Adrenal gland (tissue), 9 donors: ENCODE measurements at regions not wholly inside any gene's neighbourhood (a gene's known extent, or its start where the extent isn't known, plus 50 kb on each side); places are given as distances from the start of the nearest gene placed in this dataset.
"Not testable (repeated sequence)": the region's sequence is repeated elsewhere in the genome, so short reads cannot be mapped to it uniquely, and the experiment has no call there.

Experiments used
- DNase-seq, 7 donors: peaks; one replicate each; pipeline ENCODE4 v3.0.0-alpha.2; 2019 to 2020
- H3K27ac ChIP-seq, 5 donors: fragments of 200-600 bp; sonication (generic) in 4 of 5; 1 replicate in 3 of 5; 2 replicates in 2 of 5; pipeline versions ENCODE4 v1.5.1 to v1.8.0; 2016 to 2020; ENCODE audit warnings: mild to moderate bottlenecking in 1 of 5
- H3K27me3 ChIP-seq: fragments of 200-600 bp; 2 replicates; pipeline ENCODE4 v1.8.0; 2021
- H3K36me3 ChIP-seq, 2 donors: fragments of 200-600 bp; replicated peaks in 1 of 2; 1 replicate in 1 of 2; 2 replicates in 1 of 2; pipeline versions ENCODE4 v1.5.1 to v1.8.0; 2018 to 2022
- H3K4me1 ChIP-seq, 2 donors: fragments of 200-600 bp; replicated peaks in 1 of 2; 1 replicate in 1 of 2; 2 replicates in 1 of 2; pipeline versions ENCODE4 v1.5.1 to v1.8.0; 2018 to 2021
- H3K4me3 ChIP-seq, 4 donors: fragments of 200-600 bp; sonication (generic) in 3 of 4; one replicate each; pipeline ENCODE4 v1.5.1; 2016 to 2018
- H3K9me3 ChIP-seq, 3 donors: fragments of 200-600 bp; sonication (generic) in 1 of 3; replicated peaks in 1 of 3; 1 replicate in 2 of 3; 2 replicates in 1 of 3; pipeline versions ENCODE4 v1.5.1 to v1.8.0; 2016 to 2021
- POLR2A ChIP-seq, 2 donors: fragments of 450-650 bp; IDR thresholded peaks; one replicate each; pipeline ENCODE4 v1.6.1; 2017; ENCODE audit warnings: antibody characterized with exemption in 2 of 2, mild to moderate bottlenecking in 2 of 2, moderate library complexity in 1 of 2
- WGBS, 4 donors: extraction: QIAGEN DNeasy Blood & Tissue Kit in 2 of 4; methylation state at CpG; one replicate each; pipeline versions ENCODE4 v1.1.5 to v1.1.7; 2013 to 2017; 5-methylcytosine and 5-hydroxymethylcytosine counted together
- intact Hi-C, 2 donors: fragments of 100-400 bp; cut with DNase I; formaldehyde crosslinking; loops; one replicate each; pipeline versions ENCODE4 v1.14.1 to v1.15.0; 2022 to 2023
- TF ChIP-seq, protein P1 (sequence below), 6 experiments: fragments of 450-650 bp in 4 of 6; fragments of 200-600 bp in 2 of 6; sonication (generic) in 1 of 6; IDR thresholded peaks; 1 replicate in 5 of 6; 2 replicates in 1 of 6; pipeline versions ENCODE4 v1.5.1 to v1.8.0; 2016 to 2021; ENCODE audit warnings: antibody characterized with exemption in 6 of 6, mild to moderate bottlenecking in 2 of 6, moderate library complexity in 1 of 6
- donor health status: healthy with polysubstance abuse.
- donor health status: Bipolar disorder and iron deficiency.
- donor health status: DM: yes; HTN: yes; CAD: no.
- donor health status: DM: no; HTN: no; CAD: no.
- donor health status: DM: no; HTN: no; CAD: no.

DNA sequence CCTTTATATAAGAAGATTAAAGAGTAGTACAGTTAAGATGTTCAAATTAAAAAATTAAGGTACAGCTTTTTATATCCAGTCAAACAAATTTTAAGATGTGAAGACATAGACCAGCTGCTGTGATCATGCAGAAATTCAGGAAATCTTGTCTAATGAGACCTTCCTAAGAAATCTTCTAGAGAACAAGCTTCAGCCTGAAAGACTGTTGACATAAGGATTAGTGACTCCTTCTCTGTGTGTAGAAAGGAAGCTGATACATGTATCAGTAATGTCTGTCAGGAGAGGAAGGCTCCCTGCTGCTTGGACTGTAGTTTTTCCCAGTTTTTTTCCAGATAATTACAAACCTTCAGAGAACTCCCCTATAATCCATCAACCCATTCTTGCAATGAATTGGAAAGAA, 75.8 kb upstream of the PCSK5 start:
- Histone ChIP-seq H3K9me3 (peaks cover 0 to 7% (median 0%) of the 10 kb centered on the region in 3 donors), H3K4me3 (no peak overlapping the region), H3K4me1 (no peaks in the 10 kb centered on the region), H3K27me3 (no peaks in the 10 kb centered on the region), H3K36me3 (no peaks in the 10 kb centered on the region), H3K27ac (no peak overlapping the region)
- no peak for DNase-seq
- TF ChIP-seq, protein P1, sequence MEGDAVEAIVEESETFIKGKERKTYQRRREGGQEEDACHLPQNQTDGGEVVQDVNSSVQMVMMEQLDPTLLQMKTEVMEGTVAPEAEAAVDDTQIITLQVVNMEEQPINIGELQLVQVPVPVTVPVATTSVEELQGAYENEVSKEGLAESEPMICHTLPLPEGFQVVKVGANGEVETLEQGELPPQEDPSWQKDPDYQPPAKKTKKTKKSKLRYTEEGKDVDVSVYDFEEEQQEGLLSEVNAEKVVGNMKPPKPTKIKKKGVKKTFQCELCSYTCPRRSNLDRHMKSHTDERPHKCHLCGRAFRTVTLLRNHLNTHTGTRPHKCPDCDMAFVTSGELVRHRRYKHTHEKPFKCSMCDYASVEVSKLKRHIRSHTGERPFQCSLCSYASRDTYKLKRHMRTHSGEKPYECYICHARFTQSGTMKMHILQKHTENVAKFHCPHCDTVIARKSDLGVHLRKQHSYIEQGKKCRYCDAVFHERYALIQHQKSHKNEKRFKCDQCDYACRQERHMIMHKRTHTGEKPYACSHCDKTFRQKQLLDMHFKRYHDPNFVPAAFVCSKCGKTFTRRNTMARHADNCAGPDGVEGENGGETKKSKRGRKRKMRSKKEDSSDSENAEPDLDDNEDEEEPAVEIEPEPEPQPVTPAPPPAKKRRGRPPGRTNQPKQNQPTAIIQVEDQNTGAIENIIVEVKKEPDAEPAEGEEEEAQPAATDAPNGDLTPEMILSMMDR (IDR thresholded peaks at IDR 0.05), result no peak
- TF ChIP-seq POLR2A (IDR thresholded peaks at IDR 0.05), result no peak
- intact Hi-C loops, result no loop called here

DNA sequence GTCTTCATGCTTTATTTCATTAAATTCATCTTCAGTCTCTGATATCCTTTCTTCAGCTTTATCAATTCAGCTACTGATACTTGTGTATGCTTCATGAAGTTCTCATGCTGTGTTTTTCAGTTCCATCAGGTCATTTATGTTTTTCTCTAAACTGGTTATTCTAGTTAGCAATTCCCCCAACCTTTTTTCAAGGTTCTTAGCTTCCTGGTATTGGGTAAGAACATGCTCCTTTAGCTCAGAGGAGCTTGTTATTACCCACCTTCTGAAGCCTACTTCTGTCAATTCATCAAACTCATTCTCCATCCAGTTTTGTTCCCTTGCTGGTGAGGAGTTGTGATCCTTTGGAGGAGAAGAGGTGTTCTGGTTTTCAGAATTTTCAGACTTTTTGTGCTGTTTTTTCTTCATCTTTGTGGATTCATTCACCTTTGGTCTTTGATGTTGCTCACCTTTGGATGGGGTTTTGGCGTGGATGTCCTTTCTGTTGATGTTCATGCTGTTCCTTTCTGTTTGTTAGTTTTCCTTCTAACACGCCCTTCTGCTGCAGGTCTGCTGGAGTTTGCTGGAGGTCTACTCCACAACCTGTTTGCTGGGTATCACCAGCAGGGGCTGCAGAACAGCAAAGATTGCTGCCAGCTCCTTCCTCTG, 69.9 kb upstream of the PCSK5 start:
- H3K4me3 ChIP-seq, H3K27me3 ChIP-seq, H3K9me3 ChIP-seq, H3K4me1 ChIP-seq, H3K36me3 ChIP-seq, H3K27ac ChIP-seq, DNase-seq, intact Hi-C loops: not testable (repeated sequence)
- 71 to 91% (median 81%) methylated on average over 2 of the region's 2 CpGs for WGBS, 4 donors

DNA sequence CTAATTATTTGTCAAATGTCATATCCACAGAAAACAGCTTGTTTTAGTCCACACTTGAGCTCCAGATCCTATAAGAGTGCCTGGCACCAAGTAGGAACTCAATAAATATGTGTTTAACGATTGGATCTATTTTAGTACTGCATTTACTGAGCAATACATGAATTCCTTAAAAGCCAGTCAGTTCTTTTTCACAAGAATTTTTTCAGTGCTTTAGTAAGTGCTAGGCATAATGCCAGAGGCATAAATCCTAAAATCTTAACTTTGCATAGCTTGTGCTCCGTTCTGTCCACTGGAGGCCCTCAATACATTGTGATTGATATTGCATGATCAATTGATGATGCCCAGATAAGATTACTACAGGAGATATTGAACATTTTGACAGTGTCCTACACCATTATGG, 67.3 kb upstream of the PCSK5 start:
- Histone ChIP-seq H3K4me1 (no peaks in the 10 kb centered on the region), H3K27ac (no peak overlapping the region), H3K27me3 (no peaks in the 10 kb centered on the region), H3K4me3 (no peak overlapping the region), H3K36me3 (no peaks in the 10 kb centered on the region), H3K9me3 (no peaks in the 10 kb centered on the region)
- no peak for TF ChIP-seq POLR2A (IDR thresholded peaks at IDR 0.05)
- TF ChIP-seq, protein P1 (IDR thresholded peaks at IDR 0.05), result no peak
- DNase-seq, result no peak
- 49 to 53% (median 51%) methylated on average over 2 of the region's 2 CpGs for WGBS, 4 donors
- intact Hi-C loops, result no loop called here

DNA sequence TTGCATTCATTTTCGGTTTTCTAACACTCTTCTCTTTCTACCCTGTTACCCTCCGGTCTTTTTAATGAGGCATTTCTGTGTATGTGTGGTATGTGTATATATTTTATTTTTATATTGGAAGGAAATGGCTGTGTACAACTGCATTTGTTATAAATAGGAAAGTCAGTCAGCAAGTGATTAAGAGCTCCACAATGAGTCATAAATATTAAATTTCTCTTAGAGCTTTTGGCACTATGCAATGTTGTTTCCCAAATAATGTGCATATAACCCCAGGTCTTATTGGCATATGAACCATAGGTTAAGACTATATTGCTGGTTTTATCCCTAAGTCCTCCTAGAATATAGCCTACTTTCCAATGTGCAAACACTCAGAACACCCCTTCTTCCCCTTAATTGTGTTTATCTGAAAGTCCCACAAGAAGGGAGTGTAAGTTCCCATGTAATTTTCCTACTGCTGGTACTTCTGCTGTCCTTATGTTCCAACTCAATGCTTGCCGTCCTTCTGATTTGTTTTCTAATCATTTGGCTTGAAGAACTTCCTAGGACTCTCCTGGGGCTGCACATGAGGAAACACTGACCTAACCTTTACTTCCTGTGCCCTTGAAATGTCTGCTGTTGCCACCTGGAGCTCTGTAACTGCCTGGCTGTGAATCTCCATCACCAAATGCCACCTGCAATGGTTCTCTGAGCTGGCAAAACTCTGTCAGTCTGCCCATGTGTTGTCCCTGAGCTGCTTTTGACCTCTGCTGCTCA, 65.5 kb upstream of the PCSK5 start:
- TF ChIP-seq POLR2A (IDR thresholded peaks at IDR 0.05), result no peak
- TF ChIP-seq, protein P1 (IDR thresholded peaks at IDR 0.05), result no peak
- Histone ChIP-seq H3K4me3 (no peak overlapping the region), H3K36me3 (no peaks in the 10 kb centered on the region), H3K4me1 (no peaks in the 10 kb centered on the region), H3K27me3 (no peaks in the 10 kb centered on the region), H3K9me3 (no peaks in the 10 kb centered on the region), H3K27ac (no peak overlapping the region)
- no peak for DNase-seq
- intact Hi-C loops, result no loop called here
- 47 to 54% (median 50%) methylated on average over 3 of the region's 3 CpGs for WGBS, 4 donors

DNA sequence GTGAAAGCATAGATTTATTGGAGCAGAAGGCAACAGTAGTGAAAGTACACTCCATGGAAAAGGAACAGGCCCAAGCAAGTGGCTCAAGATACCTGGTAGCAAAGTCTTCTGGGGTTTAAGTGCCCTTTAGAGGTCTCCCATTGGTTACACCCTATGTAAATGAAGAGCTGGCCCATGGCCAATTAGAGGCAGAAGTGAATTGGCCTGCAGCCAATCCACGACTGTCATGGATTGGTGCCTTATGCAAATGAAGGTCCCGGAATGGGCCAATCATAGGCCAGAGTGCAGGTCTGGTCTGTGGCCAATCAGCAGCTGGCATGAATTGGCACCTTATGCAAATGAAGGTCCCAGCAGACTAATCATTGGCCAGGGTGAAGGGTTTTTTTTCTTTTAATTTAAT, 64.2 kb upstream of the PCSK5 start:
- intact Hi-C loops, result no loop called here
- Histone ChIP-seq H3K9me3 (no peaks in the 10 kb centered on the region), H3K4me1 (no peaks in the 10 kb centered on the region), H3K27me3 (no peaks in the 10 kb centered on the region), H3K4me3 (no peak overlapping the region), H3K36me3 (no peaks in the 10 kb centered on the region), H3K27ac (no peak overlapping the region)
- WGBS, 4 donors, result 44 to 54% (median 51%) methylated on average over 2 of the region's 2 CpGs
- TF ChIP-seq, protein P1 (IDR thresholded peaks at IDR 0.05), result no peak
- TF ChIP-seq POLR2A (IDR thresholded peaks at IDR 0.05), result no peak
- peak in 1 of 7 donors; percentile 3 for DNase-seq
